IMR-90 (cell line): ENCODE measurements at regions not wholly inside any gene's neighbourhood (a gene's known extent, or its start where the extent isn't known, plus 50 kb on each side); places are given as distances from the start of the nearest gene placed in this dataset.

Experiments
- ATAC-seq: fragments of 200-7000 bp; cut with Tn5 transposase; 2 replicates; pipeline ENCODE4 v1.9.1; 2020; ENCODE audit warnings: low read depth, mild to moderate bottlenecking, moderate library complexity
- BruUV-seq: library from RNA; stranded (reverse); fragments of 400-500 nt; replicated peaks from 2 replicates; lab custom pipeline; 2021; lab: Mats Ljungman, UMichigan
- CTCF ChIA-PET: fragments of 300-600 bp; formaldehyde crosslinking; extraction: SDS; loops from one replicate; lab custom pipeline; 2021; ENCODE audit warnings: antibody characterized with exemption; lab: Yijun Ruan, JAX
- POLR2A ChIA-PET: fragments of 300-600 bp; sonication (Branson Sonifier 250); formaldehyde crosslinking; loops from one replicate; lab custom pipeline; 2022; ENCODE audit warnings: antibody characterized with exemption; ENCODE audit not compliant: unreplicated experiment; lab: Charles Lee
- DNase-seq: peaks from one replicate; pipeline ENCODE4 v3.0.0; 2013
- H2AFZ ChIP-seq: replicated peaks from 2 replicates; pipeline ENCODE3; 2013; ENCODE audit warnings: low read length, mild to moderate bottlenecking; ENCODE audit not compliant: poor library complexity
- H2AK5ac ChIP-seq: 2 replicates; pipeline ENCODE4 v1.6.1; 2013; ENCODE audit warnings: low read depth, low read length, inconsistent platforms
- H2AK9ac ChIP-seq: replicated peaks from 2 replicates; pipeline ENCODE3; 2013; ENCODE audit warnings: mild to moderate bottlenecking, low read depth, low read length, moderate library complexity; ENCODE audit not compliant: poor library complexity
- H2BK120ac ChIP-seq: 2 replicates; pipeline ENCODE4 v1.6.1; 2013; ENCODE audit warnings: low read depth, low read length, inconsistent platforms
- H2BK15ac ChIP-seq: 3 replicates; pipeline ENCODE4 v1.6.1; 2013; ENCODE audit warnings: low read depth, low read length, inconsistent platforms
- H2BK20ac ChIP-seq: 2 replicates; pipeline ENCODE4 v1.6.1; 2013; ENCODE audit warnings: low read depth, mild to moderate bottlenecking, inconsistent platforms, low read length, moderate library complexity
- H2BK5ac ChIP-seq: 2 replicates; pipeline ENCODE4 v1.6.1; 2013; ENCODE audit warnings: mild to moderate bottlenecking, low read depth, low read length, inconsistent platforms; ENCODE audit not compliant: poor library complexity, severe bottlenecking
- H3K14ac ChIP-seq: replicated peaks from 2 replicates; pipeline ENCODE4 v1.6.1; 2013; ENCODE audit warnings: low read depth, low read length, inconsistent platforms
- H3K18ac ChIP-seq: 2 replicates; pipeline ENCODE4 v1.6.1; 2013; ENCODE audit warnings: low read depth, low read length, control low read depth
- H3K23ac ChIP-seq: 2 replicates; pipeline ENCODE4 v1.6.1; 2013; ENCODE audit warnings: low read depth, low read length, inconsistent platforms
- H3K27ac ChIP-seq: 2 replicates; pipeline ENCODE4 v1.5.1; 2013; ENCODE audit warnings: mild to moderate bottlenecking, control low read depth, low read length; ENCODE audit not compliant: insufficient read depth
- H3K27me3 ChIP-seq: 2 replicates; pipeline ENCODE4 v1.6.1; 2013; ENCODE audit warnings: low read length; ENCODE audit not compliant: control insufficient read depth, insufficient read depth
- H3K36me3 ChIP-seq: 2 replicates; pipeline ENCODE4 v1.6.1; 2013; ENCODE audit warnings: low read length, mixed read lengths; ENCODE audit not compliant: control insufficient read depth, insufficient read depth
- H3K4ac ChIP-seq: 2 replicates; pipeline ENCODE4 v1.6.1; 2013; ENCODE audit warnings: low read depth, low read length, inconsistent platforms
- H3K4me1 ChIP-seq: 2 replicates; pipeline ENCODE4 v1.6.1; 2013; ENCODE audit warnings: low read length, mixed read lengths; ENCODE audit not compliant: control insufficient read depth, insufficient read depth
- H3K4me2 ChIP-seq: 2 replicates; pipeline ENCODE4 v1.6.1; 2013; ENCODE audit warnings: low read depth, mild to moderate bottlenecking, control low read depth, low read length, moderate library complexity
- H3K4me3 ChIP-seq: 2 replicates; pipeline ENCODE4 v1.5.1; 2013; ENCODE audit warnings: low read depth, mild to moderate bottlenecking, control low read depth, low read length, moderate library complexity; ENCODE audit not compliant: insufficient read depth
- H3K56ac ChIP-seq: 2 replicates; pipeline ENCODE4 v1.6.1; 2013; ENCODE audit warnings: low read length, inconsistent platforms; ENCODE audit not compliant: insufficient read depth; ENCODE audit errors: extremely low read depth
- H3K79me1 ChIP-seq, 2 experiments: 2 replicates each; pipeline ENCODE4 v1.6.1; 2013; ENCODE audit warnings: low read length in 2 of 2, inconsistent platforms in 1 of 2, low read depth in 1 of 2
- H3K9ac ChIP-seq: 2 replicates; pipeline ENCODE4 v1.6.1; 2013; ENCODE audit warnings: low read depth, low read length, control low read depth
- H3K9me1 ChIP-seq: 2 replicates; pipeline ENCODE4 v1.6.1; 2013; ENCODE audit warnings: low read length, inconsistent platforms; ENCODE audit not compliant: insufficient read depth
- H3K9me3 ChIP-seq: 2 replicates; pipeline ENCODE4 v1.6.1; 2013; ENCODE audit warnings: low read length; ENCODE audit not compliant: control insufficient read depth, insufficient read depth
- H4K20me1 ChIP-seq: 2 replicates; pipeline ENCODE4 v1.6.1; 2013; ENCODE audit warnings: low read length, inconsistent platforms; ENCODE audit not compliant: insufficient read depth
- H4K5ac ChIP-seq: 2 replicates; pipeline ENCODE4 v1.6.1; 2013; ENCODE audit warnings: mild to moderate bottlenecking, low read depth, low read length, control low read depth
- H4K8ac ChIP-seq, 2 experiments: 2 replicates each; pipeline ENCODE4 v1.6.1; 2013; ENCODE audit warnings: low read depth in 2 of 2, low read length in 2 of 2, control low read depth in 1 of 2, inconsistent platforms in 1 of 2
- H4K91ac ChIP-seq: 2 replicates; pipeline ENCODE4 v1.6.1; 2013; ENCODE audit warnings: low read depth, low read length, inconsistent platforms; ENCODE audit not compliant: insufficient read depth
- BHLHE40 ChIP-seq: fragments of 150-350 bp; IDR thresholded peaks from 2 replicates; pipeline ENCODE4 v1.6.1; 2016; ENCODE audit warnings: mild to moderate bottlenecking, low read depth, low read length
- CEBPB ChIP-seq: IDR thresholded peaks from 2 replicates; pipeline ENCODE4 v1.6.1; 2012; ENCODE audit warnings: low read depth, low read length, improper control_type of control experiment
- CHD1 ChIP-seq: IDR thresholded peaks from 2 replicates; pipeline ENCODE4 v1.6.1; 2012; ENCODE audit warnings: low read depth, low read length, improper control_type of control experiment
- CTCF ChIP-seq: conservative IDR thresholded peaks from 2 replicates; pipeline ENCODE4 v1.5.1; 2012; ENCODE audit warnings: mild to moderate bottlenecking, low read depth, low read length, improper control_type of control experiment
- ELK1 ChIP-seq: fragments of 150-350 bp; IDR thresholded peaks from 2 replicates; pipeline ENCODE4 v1.6.1; 2016; ENCODE audit warnings: low read depth, mild to moderate bottlenecking, low read length, moderate library complexity, borderline replicate concordance
- FOS ChIP-seq: fragments of 150-350 bp; IDR thresholded peaks from 2 replicates; pipeline ENCODE4 v1.6.1; 2016; ENCODE audit warnings: low read depth, low read length
- MAFK ChIP-seq: IDR thresholded peaks from 2 replicates; pipeline ENCODE4 v1.6.1; 2012; ENCODE audit warnings: low read depth, low read length, improper control_type of control experiment
- MAZ ChIP-seq: IDR thresholded peaks from 2 replicates; pipeline ENCODE4 v1.6.1; 2012; ENCODE audit warnings: low read depth, mild to moderate bottlenecking, low read length, improper control_type of control experiment, moderate library complexity, borderline replicate concordance
- MXI1 ChIP-seq: IDR thresholded peaks from 2 replicates; pipeline ENCODE4 v1.6.1; 2012; ENCODE audit warnings: low read depth, mild to moderate bottlenecking, low read length, moderate library complexity, borderline replicate concordance
- NFE2L2 ChIP-seq: fragments of 150-350 bp; IDR thresholded peaks from 2 replicates; pipeline ENCODE4 v1.6.1; 2016; ENCODE audit warnings: low read depth, mild to moderate bottlenecking, low read length
- POLR2A ChIP-seq: IDR thresholded peaks from 2 replicates; pipeline ENCODE4 v1.6.1; 2012; ENCODE audit warnings: mild to moderate bottlenecking, low read depth, low read length
- RAD21 ChIP-seq: IDR thresholded peaks from 2 replicates; pipeline ENCODE4 v1.6.1; 2012; ENCODE audit warnings: low read length, improper control_type of control experiment
- RCOR1 ChIP-seq: IDR thresholded peaks from 2 replicates; pipeline ENCODE4 v1.6.1; 2012; ENCODE audit warnings: mild to moderate bottlenecking, low read length, improper control_type of control experiment; ENCODE audit not compliant: insufficient replicate concordance
- RFX5 ChIP-seq: IDR thresholded peaks from 2 replicates; pipeline ENCODE4 v1.8.0; 2012; ENCODE audit warnings: low read depth, mild to moderate bottlenecking, low read length, moderate library complexity
- SMC3 ChIP-seq: fragments of 150-350 bp; IDR thresholded peaks from 2 replicates; pipeline ENCODE4 v1.6.1; 2016; ENCODE audit warnings: low read depth, mild to moderate bottlenecking, antibody characterized with exemption, low read length, moderate library complexity
- WGBS, 2 experiments: methylation state at CpG; one replicate each; pipeline versions ENCODE4 v1.1.5 to v1.1.7; 2013; ENCODE audit warnings: missing lambda C conversion rate in 2 of 2; ENCODE audit not compliant: insufficient read length in 1 of 2; ENCODE audit errors: extremely low coverage in 2 of 2; 5-methylcytosine and 5-hydroxymethylcytosine counted together
- dilution Hi-C: fragments of 300-500 bp; cut with HindIII; formaldehyde crosslinking; loops from one replicate; pipeline ENCODE4 v1.14.3; 2018; ENCODE audit warnings: low sequenced_read_pairs; ENCODE audit not compliant: unreplicated experiment
- in situ Hi-C: fragments of 300-500 bp; cut with MboI; formaldehyde crosslinking; loops from 3 replicates; pipeline ENCODE4 v1.14.3; 2019; ENCODE audit warnings: low sequenced_read_pairs, inconsistent platforms, mixed read lengths
- intact Hi-C: fragments of 100-400 bp; cut with micrococcal nuclease; formaldehyde crosslinking; loops from 2 replicates; pipeline ENCODE4 v1.10.0; 2022
- TF ChIP-seq, protein P1 (sequence below): fragments of 150-350 bp; IDR thresholded peaks from 2 replicates; pipeline ENCODE4 v1.6.1; 2017; ENCODE audit warnings: mild to moderate bottlenecking, antibody characterized with exemption, low read length, low read depth

- no peak overlapping the region for H2AFZ ChIP-seq
- H3K14ac ChIP-seq, result no peak overlapping the region
- H3K9me3 ChIP-seq, result no peaks in the 10 kb centered on the region
- no peak overlapping the region for H2AK5ac ChIP-seq
- dilution Hi-C loops, result no loop called here
- DNase-seq (no peak), ATAC-seq (no peak)
- CTCF ChIA-PET, result interaction anchor here (0.8 kb wide), 1 partner anchor 8 kb away, joined by 3 read pairs; no protein-coding TSS in a partner anchor
- H2BK20ac ChIP-seq, result no peak overlapping the region
- no peak for TF ChIP-seq MXI1
- no peak for TF ChIP-seq BHLHE40
- TF ChIP-seq RAD21, result no peak
- TF ChIP-seq MAFK, result no peak
- TF ChIP-seq, protein P1, sequence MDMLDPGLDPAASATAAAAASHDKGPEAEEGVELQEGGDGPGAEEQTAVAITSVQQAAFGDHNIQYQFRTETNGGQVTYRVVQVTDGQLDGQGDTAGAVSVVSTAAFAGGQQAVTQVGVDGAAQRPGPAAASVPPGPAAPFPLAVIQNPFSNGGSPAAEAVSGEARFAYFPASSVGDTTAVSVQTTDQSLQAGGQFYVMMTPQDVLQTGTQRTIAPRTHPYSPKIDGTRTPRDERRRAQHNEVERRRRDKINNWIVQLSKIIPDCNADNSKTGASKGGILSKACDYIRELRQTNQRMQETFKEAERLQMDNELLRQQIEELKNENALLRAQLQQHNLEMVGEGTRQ, result no peak
- no peak for TF ChIP-seq MAZ
- TF ChIP-seq RFX5, result no peak
- TF ChIP-seq POLR2A, result no peak
- no peak for TF ChIP-seq CHD1
- no peak for TF ChIP-seq NFE2L2
- TF ChIP-seq FOS, result no peak
- no peak for TF ChIP-seq SMC3
- no peak for TF ChIP-seq ELK1
- TF ChIP-seq CEBPB, result no peak
- TF ChIP-seq CTCF, result no peak
- no peak for TF ChIP-seq RCOR1
- H3K23ac ChIP-seq, result no peak overlapping the region
- WGBS, 2 experiments, result no CpG with 5 or more reads among the region's 1 CpG
- H3K79me1 ChIP-seq, result no peaks in the 10 kb centered on the region
- H3K4me2 ChIP-seq, result no peak overlapping the region
- no peak overlapping the region for H4K91ac ChIP-seq
- H2BK120ac ChIP-seq, result no peak overlapping the region
- no peak overlapping the region for H3K18ac ChIP-seq
- POLR2A ChIA-PET, result no interaction called here
- H3K9me1 ChIP-seq, result no peaks in the 10 kb centered on the region
- no TSS peak for BruUV-seq
- H3K4me1 ChIP-seq, result peaks cover 3% of the 10 kb centered on the region; the same call in 1 of the 2 replicates
- no peak overlapping the region for H2BK15ac ChIP-seq
- no peak overlapping the region for H4K5ac ChIP-seq
- no peak overlapping the region for H2AK9ac ChIP-seq
- H3K4ac ChIP-seq, result no peak overlapping the region
- intact Hi-C loops, result no loop called here
- H3K36me3 ChIP-seq, result no peaks in the 10 kb centered on the region
- H3K56ac ChIP-seq, result no peak overlapping the region
- H3K27ac ChIP-seq, result no peak overlapping the region
- H2BK5ac ChIP-seq, result no peak overlapping the region
- H4K8ac ChIP-seq, result no peak overlapping the region
- no peaks in the 10 kb centered on the region for H4K20me1 ChIP-seq
- in situ Hi-C loops, result no loop called here
- H3K4me3 ChIP-seq, result no peak overlapping the region
- no peaks in the 10 kb centered on the region; the same call in 1 of the 2 replicates for H3K27me3 ChIP-seq
- no peak overlapping the region for H3K9ac ChIP-seq
Observed at GRCh38 chr3:17806876-17807275, 64.4 kb upstream of the TBC1D5 start.
